Activated CD8-positive, alpha-beta memory T cell treated with anti-CD3 and anti-CD28 coated beads, Interleukin-2, amount 10 ng/mL, durations not matched to agents 7 days and 5 days (primary cell): ENCODE measurements at regions not wholly inside any gene's neighbourhood (a gene's known extent, or its start where the extent isn't known, plus 50 kb on each side); places are given as distances from the start of the nearest gene placed in this dataset.

Source experiments
- ATAC-seq: fragments of 150-1000 bp; cut with Tn5 transposase; one replicate; pipeline ENCODE4 v1.10.0; 2021; ENCODE audit warnings: moderate library complexity
- CTCF ChIA-PET: fragments of 350-600 bp; sonication (Branson Sonifier 250); formaldehyde crosslinking; loops from one replicate; lab custom pipeline; 2021; ENCODE audit warnings: antibody characterized with exemption; lab: Charles Lee
- DNase-seq: peaks from one replicate; pipeline ENCODE4 v3.0.0-alpha.2; 2020
- H3K27ac Mint-ChIP-seq: one replicate; pipeline ENCODE4 v1.8.0; 2021; ENCODE audit warnings: mild to moderate bottlenecking, mixed read lengths
- H3K27me3 Mint-ChIP-seq: one replicate; pipeline ENCODE4 v1.8.0; 2021; ENCODE audit warnings: mixed read lengths
- H3K36me3 Mint-ChIP-seq: one replicate; pipeline ENCODE4 v1.8.0; 2021; ENCODE audit warnings: mild to moderate bottlenecking, mixed read lengths
- H3K4me1 Mint-ChIP-seq: one replicate; pipeline ENCODE4 v1.8.0; 2021; ENCODE audit warnings: mixed read lengths
- H3K4me3 Mint-ChIP-seq: one replicate; pipeline ENCODE4 v1.8.0; 2021; ENCODE audit warnings: mild to moderate bottlenecking, moderate library complexity, mixed read lengths
- H3K9me3 Mint-ChIP-seq: one replicate; pipeline ENCODE4 v1.8.0; 2022; ENCODE audit warnings: low read depth, mixed read lengths

DNA sequence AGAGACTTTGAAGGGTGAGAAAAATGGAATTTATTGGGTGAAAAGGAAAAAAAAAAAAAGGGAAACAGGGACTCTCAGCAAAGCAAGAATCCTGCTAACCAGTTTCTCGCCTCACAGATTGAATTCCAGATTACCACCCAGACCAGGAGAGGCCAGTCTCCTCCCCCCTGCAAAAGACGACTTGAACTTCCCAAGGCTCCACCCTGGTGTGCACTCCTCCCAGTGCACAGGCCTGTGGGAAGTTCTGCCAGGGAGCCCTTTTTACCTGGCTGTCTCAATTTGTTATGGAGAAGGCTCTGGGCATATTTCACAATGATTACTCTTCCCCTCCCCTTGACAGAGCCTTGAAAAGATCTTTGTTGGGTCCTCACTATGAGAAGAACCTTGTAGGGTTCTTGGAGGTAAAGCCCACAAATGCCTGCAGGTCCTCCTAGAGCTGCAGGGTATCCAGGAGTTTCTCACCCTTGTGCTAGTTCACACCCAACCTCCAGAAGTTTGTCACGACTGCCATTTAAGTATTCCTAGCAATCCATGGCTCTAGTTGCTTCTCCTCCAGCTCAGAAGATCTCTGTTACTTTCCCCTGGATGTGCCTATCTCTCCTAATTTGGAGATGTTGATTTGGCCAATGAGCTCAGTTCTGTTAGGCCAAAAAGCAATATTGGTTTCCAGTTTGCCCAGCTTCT is 229.8 kb upstream of the TMTC4 start:
- H3K4me3 Mint-ChIP-seq, result no peak overlapping the region

GRCh38 chr13:100899720-100900316 is 225.2 kb upstream of the TMTC4 start:
- DNase-seq (no peak), ATAC-seq (no peak)
- Mint-ChIP-seq H3K9me3 (no peaks in the 10 kb centered on the region), H3K27me3 (peaks cover 15% of the 10 kb centered on the region), H3K36me3 (no peaks in the 10 kb centered on the region), H3K27ac (no peak overlapping the region), H3K4me1 (no peaks in the 10 kb centered on the region), H3K4me3 (no peak overlapping the region)
- CTCF ChIA-PET, result no interaction called here

More for the DNA sequence above, 229.8 kb upstream of the TMTC4 start:
- H3K27me3 Mint-ChIP-seq, result peaks cover 30% of the 10 kb centered on the region
- ATAC-seq, result no peak
- no peak for DNase-seq
- no peak overlapping the region for H3K27ac Mint-ChIP-seq
- H3K36me3 Mint-ChIP-seq, result no peaks in the 10 kb centered on the region
- H3K9me3 Mint-ChIP-seq, result no peaks in the 10 kb centered on the region
- CTCF ChIA-PET, result no interaction called here
- no peaks in the 10 kb centered on the region for H3K4me1 Mint-ChIP-seq

DNA sequence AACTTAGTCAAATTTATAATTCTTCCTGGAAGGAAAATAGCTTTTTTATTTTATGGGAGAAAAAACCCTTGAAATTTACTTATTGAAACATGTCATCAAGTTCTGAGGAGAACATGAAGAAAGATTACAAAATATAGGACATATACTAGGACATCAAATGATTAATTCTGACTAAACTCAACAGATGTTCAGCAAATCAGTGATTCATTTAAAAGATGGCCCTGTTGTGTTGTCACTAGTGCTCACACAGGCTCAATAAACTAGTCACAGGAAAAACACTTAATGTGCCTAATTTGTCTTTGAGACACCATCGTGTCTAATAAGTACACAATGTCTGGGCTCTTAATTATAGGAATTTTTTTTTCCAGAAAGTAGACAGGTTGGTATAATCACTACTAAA is 223.8 kb upstream of the TMTC4 start:
- no peaks in the 10 kb centered on the region for H3K36me3 Mint-ChIP-seq
- H3K4me1 Mint-ChIP-seq, result no peaks in the 10 kb centered on the region
- CTCF ChIA-PET, result no interaction called here
- H3K27me3 Mint-ChIP-seq, result peaks cover 11% of the 10 kb centered on the region
- no peak for ATAC-seq
- no peak for DNase-seq
- H3K27ac Mint-ChIP-seq, result no peak overlapping the region
- H3K4me3 Mint-ChIP-seq, result no peak overlapping the region
- no peaks in the 10 kb centered on the region for H3K9me3 Mint-ChIP-seq

- Mint-ChIP-seq H3K4me1 (no peaks in the 10 kb centered on the region), H3K27me3 (peaks cover 12% of the 10 kb centered on the region)
- no peak for DNase-seq
These were observed 221.1 kb upstream of the TMTC4 start for GRCh38 chr13:100895651-100896050.

GRCh38 chr13:100892981-100893380 is 218.4 kb upstream of the TMTC4 start:
- CTCF ChIA-PET, result no interaction called here
- H3K27me3 Mint-ChIP-seq, result peaks cover 9% of the 10 kb centered on the region
- DNase-seq (no peak), ATAC-seq (no peak)
- H3K9me3 Mint-ChIP-seq, result no peaks in the 10 kb centered on the region
- H3K27ac Mint-ChIP-seq, result no peak overlapping the region
- no peak overlapping the region for H3K4me3 Mint-ChIP-seq
- no peaks in the 10 kb centered on the region for H3K36me3 Mint-ChIP-seq
- no peaks in the 10 kb centered on the region for H3K4me1 Mint-ChIP-seq

More at GRCh38 chr13:100895651-100896050, 221.1 kb upstream of the TMTC4 start:
- ATAC-seq, result no peak
- no peak overlapping the region for H3K4me3 Mint-ChIP-seq
- CTCF ChIA-PET, result no interaction called here
- no peaks in the 10 kb centered on the region for H3K9me3 Mint-ChIP-seq
- no peak overlapping the region for H3K27ac Mint-ChIP-seq
- H3K36me3 Mint-ChIP-seq, result no peaks in the 10 kb centered on the region

DNA sequence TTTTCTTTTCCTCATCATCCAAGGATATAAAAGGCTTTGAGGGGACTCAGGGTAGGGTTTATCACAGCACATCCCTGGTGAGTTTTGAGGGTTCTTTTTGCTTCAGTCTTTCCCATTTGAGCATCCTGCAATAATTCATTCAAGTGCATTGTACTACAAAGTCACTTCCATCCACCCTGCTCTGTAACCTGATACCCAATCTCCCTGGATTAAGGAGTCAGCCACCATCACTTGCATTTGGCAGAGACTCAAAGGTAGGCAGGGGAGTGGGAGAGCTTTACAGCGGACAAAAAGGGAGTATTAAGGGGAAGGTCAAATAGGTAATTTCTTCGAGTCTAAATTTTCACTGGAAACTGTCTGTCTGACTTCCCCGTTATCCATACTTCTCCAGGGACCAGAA is 216.1 kb upstream of the TMTC4 start:
- ATAC-seq (no peak), DNase-seq (no peak)
- Mint-ChIP-seq H3K27me3 (peaks cover 9% of the 10 kb centered on the region), H3K36me3 (no peaks in the 10 kb centered on the region), H3K4me3 (no peak overlapping the region), H3K4me1 (no peaks in the 10 kb centered on the region), H3K27ac (no peak overlapping the region), H3K9me3 (no peaks in the 10 kb centered on the region)
- CTCF ChIA-PET, result no interaction called here

GRCh38 chr13:100887729-100888151 is 213.1 kb upstream of the TMTC4 start:
- no peak for DNase-seq
- CTCF ChIA-PET, result no interaction called here
- Mint-ChIP-seq H3K9me3 (no peaks in the 10 kb centered on the region), H3K27me3 (peaks cover 3% of the 10 kb centered on the region), H3K4me3 (no peak overlapping the region), H3K36me3 (no peaks in the 10 kb centered on the region), H3K4me1 (no peaks in the 10 kb centered on the region), H3K27ac (no peak overlapping the region)
- ATAC-seq, result no peak

DNA sequence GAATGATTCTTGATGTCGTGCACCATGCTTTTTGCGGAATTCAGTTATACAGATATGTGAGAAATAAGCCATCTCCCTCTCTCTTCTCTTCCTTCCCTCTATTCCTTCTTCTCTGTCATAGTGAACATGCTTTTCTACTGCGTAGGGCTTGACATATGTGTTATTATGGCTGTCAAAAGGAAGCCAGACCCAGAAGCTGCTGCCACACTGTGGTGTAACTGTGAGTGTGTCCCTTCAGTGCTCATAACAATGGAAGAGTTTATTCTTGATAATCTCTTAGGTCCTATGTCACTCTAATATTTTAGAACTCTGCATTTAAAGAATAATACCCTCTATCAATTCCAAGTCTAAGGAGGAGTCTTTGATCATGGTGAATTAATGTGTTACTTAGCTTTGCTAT is 208.9 kb upstream of the TMTC4 start:
- Mint-ChIP-seq H3K27me3 (peaks cover 16% of the 10 kb centered on the region), H3K36me3 (no peaks in the 10 kb centered on the region), H3K4me3 (no peak overlapping the region), H3K4me1 (no peaks in the 10 kb centered on the region), H3K9me3 (no peaks in the 10 kb centered on the region), H3K27ac (no peak overlapping the region)
- ATAC-seq (no peak), DNase-seq (no peak)
- CTCF ChIA-PET, result no interaction called here

- ATAC-seq (no peak), DNase-seq (no peak)
- Mint-ChIP-seq H3K4me1 (no peaks in the 10 kb centered on the region), H3K4me3 (no peak overlapping the region), H3K9me3 (no peaks in the 10 kb centered on the region), H3K27me3 (peaks cover 19% of the 10 kb centered on the region), H3K36me3 (peaks cover 2% of the 10 kb centered on the region), H3K27ac (no peak overlapping the region)
- CTCF ChIA-PET, result no interaction called here
These were observed 206.8 kb upstream of the TMTC4 start for GRCh38 chr13:100881291-100881864.

GRCh38 chr13:100880166-100880565 is 205.6 kb upstream of the TMTC4 start:
- H3K4me1 Mint-ChIP-seq, result peaks cover 11% of the 10 kb centered on the region
- DNase-seq (no peak), ATAC-seq (no peak)
- no peak overlapping the region for H3K4me3 Mint-ChIP-seq
- H3K9me3 Mint-ChIP-seq, result peaks cover 3% of the 10 kb centered on the region
- CTCF ChIA-PET, result interaction anchor here (1.9 kb wide), 1 partner anchor 307 kb away, joined by 5 read pairs; no protein-coding TSS in a partner anchor
- H3K36me3 Mint-ChIP-seq, result peaks cover 5% of the 10 kb centered on the region
- H3K27ac Mint-ChIP-seq, result no peak overlapping the region
- peaks cover 21% of the 10 kb centered on the region for H3K27me3 Mint-ChIP-seq

DNA sequence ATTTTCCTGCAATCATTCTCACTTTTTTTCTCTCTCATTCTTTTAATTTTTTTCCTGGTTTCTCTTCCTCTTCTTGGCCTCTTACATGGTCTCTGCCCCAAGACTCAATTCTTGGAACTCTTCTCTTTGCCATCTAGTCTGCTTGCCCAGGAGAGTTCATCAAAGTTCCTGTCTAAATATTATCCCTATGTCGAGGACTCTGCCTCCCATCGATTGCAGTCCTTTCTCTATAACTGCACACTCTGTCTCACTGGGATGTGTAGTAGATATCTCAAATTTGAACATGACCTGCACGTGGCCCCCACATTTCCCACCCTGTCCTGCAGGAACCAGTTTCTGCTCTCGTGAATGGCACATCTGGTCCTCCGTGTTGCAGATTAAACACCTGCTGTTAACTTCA is 204.7 kb upstream of the TMTC4 start:
- H3K27ac Mint-ChIP-seq, result no peak overlapping the region
- no peak for ATAC-seq
- CTCF ChIA-PET, result interaction anchor here (1.9 kb wide), 1 partner anchor 306 kb away, joined by 5 read pairs; no protein-coding TSS in a partner anchor
- H3K27me3 Mint-ChIP-seq, result peaks cover 22% of the 10 kb centered on the region
- no peak for DNase-seq
- H3K4me1 Mint-ChIP-seq, result peaks cover 15% of the 10 kb centered on the region
- H3K36me3 Mint-ChIP-seq, result peaks cover 6% of the 10 kb centered on the region
- H3K4me3 Mint-ChIP-seq, result no peak overlapping the region
- H3K9me3 Mint-ChIP-seq, result peaks cover 3% of the 10 kb centered on the region

- Mint-ChIP-seq H3K27me3 (peaks cover 21% of the 10 kb centered on the region), H3K36me3 (peaks cover 6% of the 10 kb centered on the region), H3K4me3 (no peak overlapping the region), H3K9me3 (peaks cover 3% of the 10 kb centered on the region), H3K27ac (no peak overlapping the region), H3K4me1 (peaks cover 15% of the 10 kb centered on the region)
- ATAC-seq, result no peak
- DNase-seq, result no peak
- CTCF ChIA-PET, result no interaction called here
These were observed 201.4 kb upstream of the TMTC4 start for GRCh38 chr13:100876044-100876403.

- Mint-ChIP-seq H3K4me3 (no peak overlapping the region), H3K27me3 (peaks cover 21% of the 10 kb centered on the region), H3K4me1 (peaks cover 15% of the 10 kb centered on the region), H3K36me3 (peaks cover 6% of the 10 kb centered on the region), H3K27ac (peak overlapping the region; percentile 16), H3K9me3 (peaks cover 3% of the 10 kb centered on the region)
- CTCF ChIA-PET, result no interaction called here
- ATAC-seq (peak; percentile 66), DNase-seq (no peak)
These were observed 200.9 kb upstream of the TMTC4 start for GRCh38 chr13:100875392-100876043.
